Gastrocnemius medialis (tissue), 4 donors: ENCODE measurements at regions not wholly inside any gene's neighbourhood (a gene's known extent, or its start where the extent isn't known, plus 50 kb on each side); places are given as distances from the start of the nearest gene placed in this dataset.

Source experiments
- CTCF ChIP-seq, 5 experiments: fragments of 450-650 bp in 3 of 5; fragments of 200-600 bp in 2 of 5; sonication (generic) in 2 of 5; IDR thresholded peaks in 4 of 5; conservative IDR thresholded peaks in 1 of 5; 1 replicate in 4 of 5; 2 replicates in 1 of 5; pipeline ENCODE4 v1.5.1; 2016 to 2019; ENCODE audit warnings: antibody characterized with exemption in 5 of 5, mild to moderate bottlenecking in 3 of 5, moderate library complexity in 3 of 5
- POLR2A ChIP-seq, 2 donors: fragments of 450-650 bp; IDR thresholded peaks; one replicate each; pipeline ENCODE4 v1.6.1; 2017; ENCODE audit warnings: antibody characterized with exemption in 2 of 2, mild to moderate bottlenecking in 2 of 2, moderate library complexity in 2 of 2

- TF ChIP-seq CTCF (IDR thresholded peaks at IDR 0.05 in 4 of 5, conservative IDR thresholded peaks at IDR 0.05 in 1 of 5): no peak
- TF ChIP-seq POLR2A (IDR thresholded peaks at IDR 0.05): no peak
Measured at GRCh38 chr13:53131361-53131760, 102.7 kb downstream of the OLFM4 start.
